Tibial artery (tissue), 4 donors: ENCODE measurements at regions not wholly inside any gene's neighbourhood (a gene's known extent, or its start where the extent isn't known, plus 50 kb on each side); places are given as distances from the start of the nearest gene placed in this dataset.
"Not testable (repeated sequence)": the region's sequence is repeated elsewhere in the genome, so short reads cannot be mapped to it uniquely, and the experiment has no call there.

Experiments used
- DNase-seq, 2 donors: peaks; one replicate each; pipeline ENCODE4 v3.0.0-alpha.2; 2019
- H3K27ac ChIP-seq, 2 donors: fragments of 200-600 bp; sonication (generic) in 1 of 2; 1 replicate in 1 of 2; 2 replicates in 1 of 2; pipeline ENCODE4 v1.5.1; 2018 to 2019; ENCODE audit warnings: mild to moderate bottlenecking in 1 of 2
- H3K27me3 ChIP-seq, 2 donors: fragments of 200-600 bp; sonication (generic) in 1 of 2; one replicate each; pipeline versions ENCODE4 v1.5.1 to v1.6.0; 2016 to 2019
- H3K36me3 ChIP-seq, 3 donors: fragments of 200-600 bp; sonication (generic) in 2 of 3; one replicate each; pipeline ENCODE4 v1.5.1; 2016 to 2019; ENCODE audit warnings: mild to moderate bottlenecking in 2 of 3
- H3K4me1 ChIP-seq, 4 donors: fragments of 200-600 bp; sonication (generic) in 2 of 4; 1 replicate in 3 of 4; 2 replicates in 1 of 4; pipeline ENCODE4 v1.5.1; 2016 to 2019
- H3K4me3 ChIP-seq, 2 donors: fragments of 200-600 bp; sonication (generic) in 1 of 2; 1 replicate in 1 of 2; 2 replicates in 1 of 2; pipeline ENCODE4 v1.5.1; 2018 to 2019; ENCODE audit warnings: mild to moderate bottlenecking in 2 of 2
- H3K9me3 ChIP-seq, 3 donors: fragments of 200-600 bp; sonication (generic) in 1 of 3; one replicate each; pipeline ENCODE4 v1.5.1; 2016 to 2019
- CTCF ChIP-seq, 2 experiments: fragments of 200-600 bp in 1 of 2; fragments of 450-650 bp in 1 of 2; IDR thresholded peaks; one replicate each; pipeline ENCODE4 v1.5.1; 2017 to 2019; ENCODE audit warnings: antibody characterized with exemption in 2 of 2, mild to moderate bottlenecking in 1 of 2, moderate library complexity in 1 of 2
- intact Hi-C: fragments of 100-400 bp; cut with DNase I; formaldehyde crosslinking; loops from one replicate; pipeline ENCODE4 v1.15.0; 2023; ENCODE audit warnings: low total_unique reads

- H3K4me1 ChIP-seq, result no peaks in the 10 kb centered on the region
- TF ChIP-seq CTCF (IDR thresholded peaks at IDR 0.05), result no peak
- no peaks in the 10 kb centered on the region for H3K36me3 ChIP-seq
- no peaks in the 10 kb centered on the region for H3K27me3 ChIP-seq
- H3K9me3 ChIP-seq, result no peaks in the 10 kb centered on the region
- no peak for DNase-seq
- H3K4me3 ChIP-seq, result no peak overlapping the region
- intact Hi-C loops, result no loop called here
- H3K27ac ChIP-seq, result no peak overlapping the region
Measured at GRCh38 chrX:78822157-78822690, 74.7 kb downstream of the LPAR4 start.

- DNase-seq, result no peak
- no peak for TF ChIP-seq CTCF (IDR thresholded peaks at IDR 0.05)
- Histone ChIP-seq H3K4me3 (no peak overlapping the region), H3K9me3 (no peaks in the 10 kb centered on the region), H3K4me1 (no peaks in the 10 kb centered on the region), H3K27ac (no peak overlapping the region), H3K27me3 (no peaks in the 10 kb centered on the region), H3K36me3 (no peaks in the 10 kb centered on the region)
- intact Hi-C loops, result no loop called here
Measured at GRCh38 chrX:78831523-78831922, 84.0 kb downstream of the LPAR4 start.

- intact Hi-C loops, result no loop called here
- Histone ChIP-seq H3K4me3 (no peak overlapping the region), H3K4me1 (no peaks in the 10 kb centered on the region), H3K9me3 (no peaks in the 10 kb centered on the region), H3K36me3 (no peaks in the 10 kb centered on the region), H3K27me3 (no peaks in the 10 kb centered on the region), H3K27ac (no peak overlapping the region)
- no peak for DNase-seq
- TF ChIP-seq CTCF (IDR thresholded peaks at IDR 0.05), result no peak
Measured at GRCh38 chrX:78838709-78839108, 91.2 kb downstream of the LPAR4 start.

GRCh38 chrX:78839711-78840110 lies 92.2 kb downstream of the LPAR4 start:
- intact Hi-C loops, result no loop called here
- Histone ChIP-seq H3K4me1 (no peaks in the 10 kb centered on the region), H3K9me3 (no peaks in the 10 kb centered on the region), H3K27me3 (no peaks in the 10 kb centered on the region), H3K27ac (no peak overlapping the region), H3K36me3 (no peaks in the 10 kb centered on the region), H3K4me3 (no peak overlapping the region)
- no peak for DNase-seq
- TF ChIP-seq CTCF (IDR thresholded peaks at IDR 0.05), result no peak

- H3K36me3 ChIP-seq, H3K4me3 ChIP-seq, H3K9me3 ChIP-seq, intact Hi-C loops, H3K27ac ChIP-seq, H3K27me3 ChIP-seq, DNase-seq, H3K4me1 ChIP-seq: not testable (repeated sequence)
Measured at GRCh38 chrX:78844218-78844617, 96.7 kb downstream of the LPAR4 start.

GRCh38 chrX:78881248-78881647 lies 63.9 kb upstream of the P2RY10 start:
- not testable (repeated sequence) for H3K27me3 ChIP-seq, DNase-seq

GRCh38 chrX:78886550-78886949 lies 58.6 kb upstream of the P2RY10 start:
- intact Hi-C loops, result no loop called here
- no peaks in the 10 kb centered on the region for H3K4me1 ChIP-seq
- H3K9me3 ChIP-seq, result no peaks in the 10 kb centered on the region
- no peaks in the 10 kb centered on the region for H3K27me3 ChIP-seq
- H3K4me3 ChIP-seq, result no peak overlapping the region
- no peak for DNase-seq
- TF ChIP-seq CTCF (IDR thresholded peaks at IDR 0.05), result peak; percentile 15 to 20
- no peaks in the 10 kb centered on the region for H3K36me3 ChIP-seq
- H3K27ac ChIP-seq, result no peak overlapping the region

More at GRCh38 chrX:78881248-78881647, 63.9 kb upstream of the P2RY10 start:
- H3K4me3 ChIP-seq, H3K27ac ChIP-seq, H3K4me1 ChIP-seq, H3K36me3 ChIP-seq, H3K9me3 ChIP-seq, intact Hi-C loops: not testable (repeated sequence)
